OCI-LY7 (cell line): ENCODE measurements at regions not wholly inside any gene's neighbourhood (a gene's known extent, or its start where the extent isn't known, plus 50 kb on each side); places are given as distances from the start of the nearest gene placed in this dataset.

Source experiments
- EZH2phosphoT487 ChIP-seq: fragments of 200-600 bp; sonication (generic); IDR thresholded peaks from 2 replicates; pipeline ENCODE4 v1.6.1; 2018; ENCODE audit warnings: low read depth, borderline replicate concordance, mild to moderate bottlenecking, mixed run types, antibody characterized with exemption, low read length, moderate library complexity, mixed read lengths
- TF ChIP-seq, protein P1 (sequence below): fragments of 200-600 bp; sonication (generic); conservative IDR thresholded peaks from 2 replicates; pipeline ENCODE4 v1.5.1; 2014; ENCODE audit warnings: mild to moderate bottlenecking, antibody characterized with exemption, low read length, moderate library complexity, mixed read lengths

GRCh38 chr20:41865938-41866337 is 247.8 kb upstream of the CHD6 start:
- TF ChIP-seq, protein P1, sequence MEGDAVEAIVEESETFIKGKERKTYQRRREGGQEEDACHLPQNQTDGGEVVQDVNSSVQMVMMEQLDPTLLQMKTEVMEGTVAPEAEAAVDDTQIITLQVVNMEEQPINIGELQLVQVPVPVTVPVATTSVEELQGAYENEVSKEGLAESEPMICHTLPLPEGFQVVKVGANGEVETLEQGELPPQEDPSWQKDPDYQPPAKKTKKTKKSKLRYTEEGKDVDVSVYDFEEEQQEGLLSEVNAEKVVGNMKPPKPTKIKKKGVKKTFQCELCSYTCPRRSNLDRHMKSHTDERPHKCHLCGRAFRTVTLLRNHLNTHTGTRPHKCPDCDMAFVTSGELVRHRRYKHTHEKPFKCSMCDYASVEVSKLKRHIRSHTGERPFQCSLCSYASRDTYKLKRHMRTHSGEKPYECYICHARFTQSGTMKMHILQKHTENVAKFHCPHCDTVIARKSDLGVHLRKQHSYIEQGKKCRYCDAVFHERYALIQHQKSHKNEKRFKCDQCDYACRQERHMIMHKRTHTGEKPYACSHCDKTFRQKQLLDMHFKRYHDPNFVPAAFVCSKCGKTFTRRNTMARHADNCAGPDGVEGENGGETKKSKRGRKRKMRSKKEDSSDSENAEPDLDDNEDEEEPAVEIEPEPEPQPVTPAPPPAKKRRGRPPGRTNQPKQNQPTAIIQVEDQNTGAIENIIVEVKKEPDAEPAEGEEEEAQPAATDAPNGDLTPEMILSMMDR = no peak
- no peak for TF ChIP-seq EZH2phosphoT487
